ENCODE measurements at regions not wholly inside any gene's neighbourhood (a gene's known extent, or its start where the extent isn't known, plus 50 kb on each side); places are given as distances from the start of the nearest gene placed in this dataset.

GRCh38 chr3:3745693-3746092 is 53.5 kb upstream of the LRRN1 start:
- TF ChIP-seq CTCF (IDR thresholded peaks at IDR 0.05 in 2 of 3, conservative IDR thresholded peaks at IDR 0.05 in 1 of 3; ENCODE audit: insufficient read depth in 2 of 3, low read depth in 1 of 3, low read length in 3 of 3): no peak
- TF ChIP-seq TAF1 (IDR thresholded peaks at IDR 0.05; ENCODE audit: control insufficient read depth, extremely low read depth, insufficient read depth, low read length, severe bottlenecking): no peak
- TF ChIP-seq HMG20B (CRISPR knock-in tag; IDR thresholded peaks at IDR 0.05): no peak
- no peak for TF ChIP-seq MXI1 (IDR thresholded peaks at IDR 0.05; ENCODE audit: low read depth, low read length)
- no peak for TF ChIP-seq REST (IDR thresholded peaks at IDR 0.05; ENCODE audit: borderline replicate concordance)
- TF ChIP-seq REST (CRISPR knock-in tag; IDR thresholded peaks at IDR 0.05; ENCODE audit: low read depth): no peak
- TF ChIP-seq EP300 (IDR thresholded peaks at IDR 0.05; ENCODE audit: low read length): no peak
- no peak for TF ChIP-seq STAT5B (CRISPR knock-in tag; IDR thresholded peaks at IDR 0.05)
- TF ChIP-seq ATF2 (CRISPR knock-in tag; IDR thresholded peaks at IDR 0.05): no peak
- TF ChIP-seq POLR2A (conservative IDR thresholded peaks at IDR 0.05): no peak

All from K562 (cell line).